ENCODE measurements at regions not wholly inside any gene's neighbourhood (a gene's known extent, or its start where the extent isn't known, plus 50 kb on each side); places are given as distances from the start of the nearest gene placed in this dataset.
"Not testable (repeated sequence)": the region's sequence is repeated elsewhere in the genome, so short reads cannot be mapped to it uniquely, and the experiment has no call there.

DNA sequence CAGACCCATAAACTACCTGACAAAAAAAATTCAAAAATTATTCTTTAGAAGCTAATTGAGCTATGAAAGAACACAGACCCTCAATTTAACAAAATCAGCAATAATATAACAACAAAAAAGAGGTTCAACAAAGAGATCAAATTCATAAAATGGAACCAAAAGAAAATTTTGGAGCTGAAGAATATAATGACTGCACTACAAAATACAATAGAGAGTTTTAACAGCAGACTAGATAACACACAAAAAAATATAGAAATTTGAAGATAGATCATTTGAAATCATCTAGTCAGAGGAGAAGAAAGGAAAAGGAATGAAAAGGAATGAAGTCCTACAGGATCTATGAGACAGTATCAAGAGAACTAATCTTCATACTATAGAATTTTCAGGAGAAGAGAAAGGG, 422.1 kb downstream of the PAX1 start:
- in situ Hi-C loops (cut with HindIII; ENCODE audit: low sequenced_read_pairs), result no loop called here

DNA sequence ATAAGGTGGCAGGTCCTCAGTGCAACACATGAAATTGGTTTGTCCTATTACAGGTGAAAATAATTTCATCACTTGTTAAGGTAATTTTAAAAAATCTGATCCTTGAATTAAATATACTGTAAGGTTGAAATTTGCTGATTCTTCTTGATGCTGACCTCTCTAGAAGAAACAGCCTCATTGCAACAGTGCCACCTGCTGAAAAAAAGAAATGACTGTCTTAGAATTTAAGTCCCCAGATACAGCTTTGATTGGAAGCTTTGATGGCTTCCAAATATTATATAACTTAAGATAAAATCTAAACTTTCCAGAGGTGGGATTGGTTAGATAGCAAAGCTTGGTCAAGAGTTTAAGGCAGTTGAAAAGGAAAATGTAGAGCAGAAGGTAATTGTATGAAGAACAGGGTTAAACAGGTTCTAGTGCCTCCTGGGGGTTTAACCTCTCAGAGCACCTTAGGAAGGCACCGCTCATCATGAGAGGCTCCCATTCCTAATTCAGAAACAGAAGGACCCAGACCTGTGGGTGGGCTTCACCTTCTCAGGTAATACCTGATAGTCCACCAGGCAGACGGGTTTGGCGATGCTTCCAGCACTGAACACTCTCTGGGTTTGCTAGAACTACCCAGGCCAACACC, 401.0 kb downstream of the PAX1 start:
- in situ Hi-C loops (cut with HindIII; ENCODE audit: low sequenced_read_pairs), result no loop called here

DNA sequence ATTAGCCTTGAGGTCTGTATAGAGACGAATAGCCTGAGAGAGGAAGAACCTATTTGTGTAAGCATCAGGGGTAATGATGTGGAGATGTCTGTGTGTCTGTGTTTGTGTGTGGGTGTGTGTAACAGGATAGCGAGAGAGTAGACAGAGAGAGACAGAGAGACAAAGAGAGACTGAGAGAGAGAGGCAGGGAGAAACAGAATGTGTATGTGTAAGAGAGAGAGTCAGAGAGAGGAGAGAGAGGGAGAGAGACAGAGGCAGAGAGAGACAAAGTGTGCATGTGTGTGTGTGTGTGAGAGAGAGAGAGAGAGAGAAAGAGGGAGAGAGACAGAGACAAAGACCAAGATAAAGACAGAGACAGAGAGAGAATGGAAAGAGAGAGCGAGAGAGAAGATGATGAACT, 396.1 kb downstream of the PAX1 start:
- in situ Hi-C loops (cut with HindIII; ENCODE audit: low sequenced_read_pairs), result no loop called here

- in situ Hi-C loops (cut with HindIII; ENCODE audit: low sequenced_read_pairs), result no loop called here
These were observed 395.2 kb downstream of the PAX1 start for GRCh38 chr20:22100686-22101085.

DNA sequence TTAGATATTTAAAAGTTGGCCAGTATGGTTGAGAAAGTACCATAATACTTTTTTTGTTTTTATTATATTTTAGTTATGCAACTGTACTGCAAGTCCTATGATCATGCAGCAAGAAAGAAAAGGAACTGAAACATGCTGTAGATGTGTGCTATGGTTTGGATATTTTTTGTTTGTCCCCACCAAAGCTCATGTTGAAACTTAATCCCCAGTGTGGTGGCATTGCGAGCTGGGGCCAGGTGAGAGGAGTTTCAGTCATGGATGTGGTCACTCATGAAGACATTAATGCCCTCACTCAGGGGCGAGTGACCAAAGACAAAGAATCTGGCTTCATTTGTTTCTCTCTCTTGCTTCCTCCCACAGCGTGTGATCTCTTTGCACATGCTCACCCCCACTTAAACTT, 393.9 kb downstream of the PAX1 start:
- in situ Hi-C loops (cut with HindIII; ENCODE audit: low sequenced_read_pairs), result no loop called here

GRCh38 chr20:22098511-22098910, 393.0 kb downstream of the PAX1 start:
- in situ Hi-C loops (cut with HindIII; ENCODE audit: low sequenced_read_pairs), result no loop called here

DNA sequence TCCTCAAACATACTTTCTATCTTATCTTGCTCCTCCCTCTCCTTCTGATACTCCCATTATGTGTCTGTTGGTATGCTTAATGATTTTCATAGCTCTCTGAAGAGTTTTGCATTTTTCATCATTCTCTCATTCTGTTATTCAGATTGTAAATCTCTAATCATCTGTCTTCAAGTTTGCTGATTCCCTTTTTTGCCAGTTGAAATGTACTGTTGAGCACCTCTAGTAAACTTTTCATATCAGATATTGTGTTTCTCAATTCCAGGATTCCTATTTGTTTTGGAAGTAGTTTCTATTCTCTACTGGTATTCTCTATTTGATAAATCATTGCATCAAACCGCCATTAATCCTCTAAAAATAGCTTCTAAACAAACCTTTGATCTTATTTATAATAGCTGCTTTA, 387.7 kb downstream of the PAX1 start:
- in situ Hi-C loops (cut with HindIII; ENCODE audit: low sequenced_read_pairs), result no loop called here

DNA sequence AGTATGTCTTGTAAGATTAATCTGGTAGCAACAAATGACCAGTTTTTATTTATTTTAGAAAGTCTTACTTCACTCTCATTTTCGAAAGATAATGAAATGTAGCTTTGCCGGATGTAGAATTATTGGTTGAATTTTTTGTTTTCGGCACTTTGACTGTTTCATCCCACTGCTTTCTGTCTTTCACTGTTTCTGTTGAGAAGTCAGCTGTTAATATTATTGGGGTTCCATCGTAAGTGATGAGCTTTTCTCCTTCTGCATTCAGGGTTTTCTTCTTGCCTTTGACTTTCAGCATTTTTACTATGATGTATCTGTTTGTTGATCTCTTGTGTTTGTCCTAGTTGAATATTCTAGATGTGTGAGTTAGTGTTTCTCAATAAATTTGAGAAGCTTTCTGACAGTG, 383.4 kb downstream of the PAX1 start:
- in situ Hi-C loops (cut with HindIII; ENCODE audit: low sequenced_read_pairs), result no loop called here

DNA sequence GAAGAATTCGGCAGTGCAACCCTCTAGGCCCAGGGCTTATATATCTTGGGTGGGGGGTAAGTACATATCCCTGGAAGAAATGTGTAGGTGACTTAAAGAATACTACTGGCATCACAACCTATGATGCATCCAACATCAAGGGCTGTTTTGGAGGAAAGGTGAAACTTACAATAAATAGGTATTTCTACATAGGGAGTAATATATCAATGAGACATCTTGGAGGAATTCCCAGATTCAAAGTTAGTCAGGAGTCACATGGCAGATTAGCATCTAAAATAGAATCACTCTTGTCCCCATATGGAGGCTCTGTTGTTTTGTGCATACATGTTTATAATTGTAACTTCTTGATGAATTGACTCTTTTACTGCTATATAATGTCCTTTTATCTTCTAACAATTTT, 375.5 kb downstream of the PAX1 start:
- in situ Hi-C loops (cut with HindIII; ENCODE audit: low sequenced_read_pairs), result no loop called here

GRCh38 chr20:22074635-22075034, 369.2 kb downstream of the PAX1 start:
- in situ Hi-C loops (cut with HindIII; ENCODE audit: low sequenced_read_pairs), result no loop called here

DNA sequence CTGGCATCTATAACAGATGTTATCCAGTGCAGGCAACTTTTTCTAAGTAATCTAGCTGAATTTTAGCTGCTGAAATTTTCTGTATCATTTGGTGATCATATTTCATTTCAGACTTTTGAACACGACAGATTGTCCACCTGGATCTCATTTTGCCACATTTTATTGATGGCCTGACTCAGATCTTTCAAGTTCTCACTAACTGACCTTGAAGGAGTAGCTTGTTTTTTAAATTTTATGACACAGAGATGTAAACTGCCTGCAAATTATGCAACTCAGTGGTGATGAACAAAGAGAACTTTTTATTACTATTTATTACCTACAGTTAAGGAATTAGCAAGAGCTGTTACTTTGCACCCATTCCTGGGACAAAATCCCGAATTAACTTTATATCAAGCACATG, 366.4 kb downstream of the PAX1 start:
- in situ Hi-C loops (cut with HindIII; ENCODE audit: low sequenced_read_pairs), result no loop called here

DNA sequence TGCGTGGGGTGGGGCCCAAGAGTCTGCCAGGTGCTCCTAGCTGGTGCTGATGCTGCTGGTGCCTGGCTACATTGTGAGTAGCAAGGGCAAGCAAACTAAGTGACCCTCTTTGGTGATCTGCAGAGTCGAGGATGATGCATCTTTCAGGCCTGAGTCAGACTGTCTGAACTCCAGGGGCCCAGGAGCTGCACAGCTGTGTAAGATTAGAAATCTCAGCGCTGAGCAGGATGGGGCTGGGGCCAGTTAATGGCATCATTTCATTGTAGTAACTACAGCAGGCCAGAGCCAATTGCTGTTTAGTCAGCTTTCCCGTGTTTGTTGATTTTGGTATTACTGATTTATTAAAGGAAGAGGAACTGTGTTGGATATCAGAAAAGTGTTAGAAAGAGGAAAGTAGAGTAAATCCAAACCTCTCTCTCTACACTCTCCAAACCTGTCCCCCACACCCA, 365.2 kb downstream of the PAX1 start:
- in situ Hi-C loops (cut with HindIII; ENCODE audit: low sequenced_read_pairs), result no loop called here

DNA sequence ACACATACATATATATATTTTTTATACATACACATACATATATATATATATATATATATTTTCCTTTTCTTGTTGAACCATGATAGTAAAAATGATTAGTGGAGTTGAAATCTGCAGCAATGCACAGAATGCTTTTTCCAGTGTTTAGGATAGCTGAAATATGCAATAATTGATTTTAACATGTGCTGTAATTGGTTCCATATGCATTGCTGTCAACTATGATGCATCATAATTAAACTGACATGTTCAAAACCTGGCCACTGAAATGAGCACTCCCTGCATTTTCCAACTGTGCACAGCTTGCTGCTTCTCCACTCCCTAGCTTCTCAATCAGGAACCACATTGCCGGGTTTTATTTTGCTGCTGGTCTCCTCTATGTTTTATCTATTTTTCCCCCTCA, 358.3 kb downstream of the PAX1 start:
- in situ Hi-C loops (cut with HindIII; ENCODE audit: low sequenced_read_pairs), result no loop called here

DNA sequence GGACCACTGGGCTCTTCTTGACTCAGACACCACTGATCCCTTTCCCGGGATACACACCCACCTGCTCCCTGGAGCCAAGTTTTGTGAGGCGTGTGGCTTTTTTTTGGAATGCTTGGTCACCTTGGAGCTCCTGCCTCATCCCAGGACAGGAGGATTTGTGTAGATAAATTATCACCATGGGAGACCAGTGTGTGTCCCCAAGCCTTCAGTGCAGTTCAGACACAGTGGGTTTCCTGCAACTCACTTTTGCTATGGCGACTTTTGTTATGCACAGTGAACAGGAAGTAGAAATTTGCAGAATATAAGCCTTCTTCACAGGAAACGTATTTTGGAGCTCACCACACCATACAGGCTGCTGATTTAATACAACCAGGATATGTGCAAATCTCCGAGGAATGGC, 357.4 kb downstream of the PAX1 start:
- in situ Hi-C loops (cut with HindIII; ENCODE audit: low sequenced_read_pairs), result no loop called here

- in situ Hi-C loops (cut with HindIII; ENCODE audit: low sequenced_read_pairs), result no loop called here
These were observed 355.1 kb downstream of the PAX1 start for GRCh38 chr20:22060610-22061009.

GRCh38 chr20:22058746-22059145, 353.3 kb downstream of the PAX1 start:
- in situ Hi-C loops (cut with HindIII; ENCODE audit: low sequenced_read_pairs), result no loop called here

DNA sequence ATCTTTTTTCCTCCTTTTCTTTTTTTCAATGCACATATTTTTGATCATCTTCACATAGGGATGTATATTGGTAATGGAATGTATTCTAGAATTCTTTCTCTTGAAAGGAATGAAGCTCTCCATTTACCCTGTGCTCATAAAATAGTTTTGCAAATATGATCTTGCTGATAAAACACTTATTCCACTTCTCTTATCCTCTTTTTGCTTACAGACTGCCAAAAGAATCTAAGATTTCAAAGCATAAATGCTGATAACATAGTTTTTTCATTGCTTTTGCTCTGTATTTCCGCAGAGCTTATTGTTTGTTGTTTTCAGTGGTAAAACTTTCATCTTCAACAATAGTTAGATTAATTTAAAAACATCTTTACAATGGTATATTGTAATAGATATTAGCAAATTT, 350.5 kb downstream of the PAX1 start:
- in situ Hi-C loops (cut with HindIII; ENCODE audit: low sequenced_read_pairs), result no loop called here

DNA sequence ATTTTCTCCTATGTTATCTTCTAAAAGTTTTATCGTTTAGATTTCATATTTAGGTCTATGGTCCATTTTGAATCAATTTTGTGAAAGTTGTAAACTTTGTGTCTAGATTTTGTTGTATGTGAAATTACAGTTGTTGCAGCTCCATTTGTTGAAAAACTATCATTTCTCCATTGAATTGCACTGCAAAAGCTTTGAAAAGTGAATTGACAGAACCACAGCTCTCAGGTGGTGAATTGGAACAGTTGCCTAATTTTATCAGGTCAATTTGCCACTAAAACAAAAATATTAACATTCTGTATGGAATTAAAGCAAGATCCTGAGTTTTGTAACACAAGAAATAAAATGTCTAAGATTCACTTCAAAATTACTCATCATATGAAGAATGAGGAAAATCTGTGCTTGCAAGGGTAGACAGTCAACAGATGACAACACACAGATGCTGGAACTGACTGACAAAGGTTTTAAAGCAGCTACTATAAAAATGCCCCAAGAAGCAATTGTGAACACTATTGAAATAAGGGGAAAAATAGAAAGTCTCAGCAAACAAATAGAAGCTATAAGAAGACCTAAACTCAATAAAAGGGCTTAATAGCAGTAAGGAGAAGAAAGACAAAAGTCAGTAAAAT, 346.7 kb downstream of the PAX1 start:
- in situ Hi-C loops (cut with HindIII; ENCODE audit: low sequenced_read_pairs), result no loop called here

DNA sequence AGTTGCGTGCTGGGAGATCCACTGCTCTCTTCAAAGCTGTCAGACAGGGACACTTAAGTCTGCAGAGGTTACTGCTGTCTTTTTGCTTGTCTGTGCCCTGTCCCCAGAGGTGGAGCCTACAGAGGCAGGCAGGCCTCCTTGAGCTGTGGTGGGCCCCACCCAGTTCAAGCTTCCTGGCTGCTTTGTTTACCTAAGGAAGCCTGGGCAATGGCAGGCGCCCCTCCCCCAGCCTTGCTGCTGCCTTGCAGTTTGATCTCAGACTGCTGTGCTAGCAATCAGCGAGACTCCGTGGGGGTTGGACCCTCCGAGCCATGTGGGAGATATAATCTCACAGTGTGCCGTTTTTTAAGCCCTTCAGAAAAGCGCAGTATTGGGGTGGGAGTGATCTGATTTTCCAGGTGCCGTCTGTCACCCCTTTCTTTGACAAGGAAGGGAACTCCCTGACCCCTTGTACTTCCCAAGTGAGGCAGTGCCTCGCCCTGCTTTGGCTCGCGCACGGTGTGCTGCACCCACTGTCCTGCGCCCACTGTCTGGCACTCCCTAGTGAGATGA, 340.6 kb downstream of the PAX1 start:
- in situ Hi-C loops (cut with HindIII; ENCODE audit: low sequenced_read_pairs), result not testable (repeated sequence)

- in situ Hi-C loops (cut with HindIII; ENCODE audit: low sequenced_read_pairs), result no loop called here
These were observed 322.0 kb downstream of the PAX1 start for GRCh38 chr20:22027423-22027822.

- in situ Hi-C loops (cut with HindIII; ENCODE audit: low sequenced_read_pairs), result no loop called here
These were observed 314.7 kb downstream of the PAX1 start for GRCh38 chr20:22020201-22020600.

DNA sequence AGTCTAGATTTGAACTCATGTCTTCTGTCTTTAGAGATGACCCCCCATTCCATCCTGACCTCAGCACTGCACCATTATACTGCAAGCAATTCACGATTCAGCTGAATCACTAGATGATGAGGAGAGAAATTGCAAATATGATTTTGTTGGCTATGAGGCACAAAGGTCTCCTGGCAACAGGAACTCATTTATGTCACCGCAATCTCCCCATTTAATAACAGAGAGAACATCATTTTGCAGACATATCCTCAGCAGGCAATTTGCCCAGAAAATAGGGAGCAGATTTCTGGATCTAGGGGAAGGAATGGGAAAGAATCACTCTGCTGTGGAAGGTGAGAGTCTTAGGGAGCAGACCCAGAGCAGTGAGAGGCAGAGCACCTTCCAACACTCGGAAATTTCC, 303.0 kb downstream of the PAX1 start:
- in situ Hi-C loops (cut with HindIII; ENCODE audit: low sequenced_read_pairs), result no loop called here

GRCh38 chr20:22006306-22006705, 300.8 kb downstream of the PAX1 start:
- in situ Hi-C loops (cut with HindIII; ENCODE audit: low sequenced_read_pairs), result no loop called here

Data from DLD1 (cell line).